NCI-H82 (cell line): ENCODE measurements at regions not wholly inside any gene's neighbourhood (a gene's known extent, or its start where the extent isn't known, plus 50 kb on each side); places are given as distances from the start of the nearest gene placed in this dataset.
"Not testable (repeated sequence)": the region's sequence is repeated elsewhere in the genome, so short reads cannot be mapped to it uniquely, and the experiment has no call there.

ENCODE experiments used
- DNase-seq: peaks from one replicate; lab custom pipeline; 2025; lab: John Stamatoyannopoulos, UW

GRCh38 chr17:71782021-71782420, 338.8 kb upstream of the SOX9 start:
- not testable (repeated sequence) for DNase-seq

GRCh38 chr17:71790791-71791190, 330.0 kb upstream of the SOX9 start:
- DNase-seq = no peak

GRCh38 chr17:71791311-71791710, 329.5 kb upstream of the SOX9 start:
- DNase-seq = no peak

- no peak for DNase-seq
These were observed 327.9 kb upstream of the SOX9 start for GRCh38 chr17:71792966-71793365.

GRCh38 chr17:71793518-71793917, 327.3 kb upstream of the SOX9 start:
- no peak for DNase-seq

- DNase-seq = no peak
These were observed 322.1 kb upstream of the SOX9 start for GRCh38 chr17:71798701-71799100.

- DNase-seq = no peak
These were observed 321.2 kb upstream of the SOX9 start for GRCh38 chr17:71799657-71800056.

GRCh38 chr17:71801301-71801700, 319.5 kb upstream of the SOX9 start:
- no peak for DNase-seq

- DNase-seq = no peak
These were observed 318.2 kb upstream of the SOX9 start for GRCh38 chr17:71802663-71803062.

GRCh38 chr17:71803656-71804284, 317.1 kb upstream of the SOX9 start:
- DNase-seq = no peak

GRCh38 chr17:71809537-71809936, 311.3 kb upstream of the SOX9 start:
- DNase-seq = no peak

GRCh38 chr17:71813861-71814260, 307.0 kb upstream of the SOX9 start:
- not testable (repeated sequence) for DNase-seq

- no peak for DNase-seq
These were observed 299.3 kb upstream of the SOX9 start for GRCh38 chr17:71821511-71821910.

GRCh38 chr17:71824671-71825070, 296.1 kb upstream of the SOX9 start:
- DNase-seq = no peak

GRCh38 chr17:71825687-71826086, 295.1 kb upstream of the SOX9 start:
- DNase-seq = no peak

- DNase-seq = no peak
These were observed 292.6 kb upstream of the SOX9 start for GRCh38 chr17:71828182-71828596.

- no peak for DNase-seq
These were observed 290.0 kb upstream of the SOX9 start for GRCh38 chr17:71830866-71831265.

- DNase-seq = no peak
These were observed 277.8 kb upstream of the SOX9 start for GRCh38 chr17:71842986-71843385.

- no peak for DNase-seq
These were observed 275.5 kb upstream of the SOX9 start for GRCh38 chr17:71845337-71845736.

GRCh38 chr17:71846561-71847110, 274.2 kb upstream of the SOX9 start:
- DNase-seq = no peak

- no peak for DNase-seq
These were observed 270.7 kb upstream of the SOX9 start for GRCh38 chr17:71849783-71850768.

GRCh38 chr17:71850812-71851211, 270.0 kb upstream of the SOX9 start:
- no peak for DNase-seq

- DNase-seq = no peak
These were observed 265.8 kb upstream of the SOX9 start for GRCh38 chr17:71855010-71855409.
